ENCODE measurements at regions not wholly inside any gene's neighbourhood (a gene's known extent, or its start where the extent isn't known, plus 50 kb on each side); places are given as distances from the start of the nearest gene placed in this dataset.

GRCh38 chr19:57050863-57051262 lies 68.9 kb upstream of the USP29 start:
- no peak for FAIRE-seq
- WGBS, 2 experiments (ENCODE audit: extremely low coverage in 1 of 2, insufficient coverage in 1 of 2, insufficient read length in 1 of 2, insufficient replicate concordance in 2 of 2, low coverage in 1 of 2, low lambda C conversion rate in 2 of 2, missing lambda C conversion rate in 1 of 2) = 55% methylated on average over 2 of the region's 2 CpGs; no CpG with 5 or more reads in 1 of the 2 experiments
- TF ChIP-seq KDM5A (IDR thresholded peaks at IDR 0.05; ENCODE audit: low read length) (no peak), EGR1 (IDR thresholded peaks at IDR 0.05; ENCODE audit: borderline replicate concordance, low read depth, low read length) (no peak), GTF2F1 (IDR thresholded peaks at IDR 0.05; ENCODE audit: borderline replicate concordance, low read depth, low read length) (no peak), TCF12 (IDR thresholded peaks at IDR 0.05; ENCODE audit: low read depth, low read length) (no peak), BACH1 (IDR thresholded peaks at IDR 0.05; ENCODE audit: low read length) (no peak)

More at GRCh38 chr19:57050863-57051262, 68.9 kb upstream of the USP29 start:
- H2AK5ac ChIP-seq (ENCODE audit: low read depth, low read length) = no peak overlapping the region
- H3K23me2 ChIP-seq (ENCODE audit: low read depth, low read length) = no peaks in the 10 kb centered on the region
- no peaks in the 10 kb centered on the region for H3K27me3 ChIP-seq (replicated peaks in 1 of 4; ENCODE audit: control insufficient read depth in 3 of 4, extremely low read depth in 1 of 4, insufficient read depth in 3 of 4, low read length in 3 of 4)
- H3K4ac ChIP-seq (replicated peaks; ENCODE audit: insufficient read length, low read depth, low read length) = no peak overlapping the region
- no peaks in the 10 kb centered on the region for H4K20me1 ChIP-seq (replicated peaks in 1 of 2; ENCODE audit: control insufficient read depth in 1 of 2, insufficient read depth in 2 of 2, low read length in 2 of 2)
- POLR2A ChIA-PET (ENCODE audit: partially characterized antibody) = no interaction called here
- H4K5ac ChIP-seq (ENCODE audit: insufficient read length, low read depth, low read length) = no peak overlapping the region
- no peak overlapping the region for H3K9ac ChIP-seq (replicated peaks in 1 of 4; ENCODE audit: extremely low read depth in 1 of 4, low read depth in 3 of 4, low read length in 3 of 4)
- no peak overlapping the region for H2AFZ ChIP-seq (ENCODE audit: low read length)
- H3K27ac ChIP-seq (ENCODE audit: low read depth, low read length) = no peak overlapping the region
- H4K8ac ChIP-seq (ENCODE audit: extremely low read depth, insufficient read depth, low read length) = no peak overlapping the region
- no peak overlapping the region for H2BK120ac ChIP-seq (replicated peaks; ENCODE audit: low read depth, low read length)
- no peak overlapping the region for H2BK5ac ChIP-seq (ENCODE audit: low read depth, low read length)
- no peak overlapping the region for H3K56ac ChIP-seq (replicated peaks; ENCODE audit: insufficient read length, low read depth, low read length)
- no peak overlapping the region for H3K4me3 ChIP-seq (ENCODE audit: extremely low read depth in 1 of 4, insufficient read depth in 2 of 4, low read depth in 3 of 4, low read length in 4 of 4)
- no peak overlapping the region for H3K14ac ChIP-seq (ENCODE audit: insufficient read length)
- no peak overlapping the region for H2BK20ac ChIP-seq (ENCODE audit: low read length)
- peaks cover 74 to 89% of the 10 kb centered on the region in 2 experiments for H3K9me3 ChIP-seq (ENCODE audit: insufficient read depth in 2 of 2, low read depth in 1 of 2, low read length in 1 of 2)
- H3K4me2 ChIP-seq (ENCODE audit: insufficient read depth in 1 of 2, low read depth in 2 of 2, low read length in 2 of 2) = no peak overlapping the region
- no peak overlapping the region for H2BK15ac ChIP-seq (ENCODE audit: low read length)
- no peaks in the 10 kb centered on the region for H3K36me3 ChIP-seq (ENCODE audit: control insufficient read depth in 2 of 4, insufficient read depth in 4 of 4, low read length in 3 of 4)
- H3K18ac ChIP-seq (ENCODE audit: extremely low read depth, low read length) = no peak overlapping the region
- no peaks in the 10 kb centered on the region for H3K4me1 ChIP-seq (replicated peaks in 1 of 4; ENCODE audit: control insufficient read depth in 3 of 4, insufficient read depth in 4 of 4, low read length in 3 of 4)
- DNase-seq (ENCODE audit: low read depth in 1 of 2, low spot score in 2 of 2) = no peak
- CTCF ChIA-PET (ENCODE audit: partially characterized antibody) = no interaction called here
- no peaks in the 10 kb centered on the region for H3K79me2 ChIP-seq (ENCODE audit: control insufficient read depth in 1 of 2, insufficient read depth in 2 of 2, low read length in 2 of 2)
- no peak overlapping the region for H4K91ac ChIP-seq (replicated peaks; ENCODE audit: insufficient read length, low read length)
- H2BK12ac ChIP-seq (ENCODE audit: low read depth, low read length) = no peak overlapping the region
- no peaks in the 10 kb centered on the region for H3K79me1 ChIP-seq (ENCODE audit: low read depth, low read length)
- no peak overlapping the region for H3K23ac ChIP-seq (ENCODE audit: insufficient read length)
